ENCODE measurements at regions not wholly inside any gene's neighbourhood (a gene's known extent, or its start where the extent isn't known, plus 50 kb on each side); places are given as distances from the start of the nearest gene placed in this dataset.

- TF ChIP-seq SMAD4 (CRISPR knock-in tag; conservative IDR thresholded peaks at IDR 0.05) = peak; percentile 72; the same call in 1 of the 2 replicates
Observed at GRCh38 chr5:173703466-173703865, 87.0 kb upstream of the BOD1 start (continued).

DNA sequence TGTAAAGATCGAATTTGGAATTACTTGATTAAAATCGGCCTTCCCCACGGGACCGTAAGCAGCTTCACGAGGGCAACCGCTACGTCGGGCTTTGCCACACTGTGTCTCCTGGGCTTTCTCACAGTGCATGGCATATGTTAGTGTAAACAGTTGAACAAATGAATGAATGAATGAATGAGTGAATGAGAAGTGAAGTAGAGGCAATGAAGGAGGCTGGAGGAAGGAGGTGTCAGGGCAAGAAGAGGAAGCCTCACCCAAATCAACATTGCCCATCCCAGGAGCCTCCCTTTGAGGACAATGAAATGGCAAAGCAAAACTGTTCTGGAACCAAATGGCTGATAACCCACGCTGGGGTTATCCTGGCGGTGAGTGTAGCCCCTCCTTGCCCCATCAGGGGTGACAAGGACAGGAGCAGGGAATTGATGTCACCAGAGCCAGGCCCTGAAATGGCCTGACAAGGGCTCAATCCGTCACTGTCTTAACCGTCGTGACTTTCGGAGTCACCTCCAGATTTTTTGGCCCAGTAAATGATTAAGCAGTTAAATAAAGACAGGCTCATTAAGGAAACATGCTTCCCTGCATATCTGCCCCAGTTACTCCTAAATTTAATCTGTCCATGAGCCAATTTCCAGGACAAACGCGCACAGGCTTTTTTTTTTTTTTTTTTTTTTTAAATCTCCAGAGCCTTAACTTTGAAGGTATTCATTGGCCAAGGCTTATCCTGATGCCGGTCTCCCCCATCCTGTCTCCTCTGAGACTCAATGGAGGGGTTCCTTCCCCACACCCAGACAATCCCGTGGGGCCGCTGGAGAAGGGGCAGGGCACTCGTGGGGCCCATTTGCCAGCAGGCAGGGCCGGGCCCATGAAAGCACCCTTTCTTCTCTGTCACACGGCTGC is 88.4 kb upstream of the BOD1 start:
- BruUV-seq (replicated peaks) = no TSS peak
- FAIRE-seq (no peak), DNase-seq (ENCODE audit: extremely low read depth in 1 of 4, low spot score in 3 of 4) (no peak), ATAC-seq (no peak)
- Histone ChIP-seq H3K9me3 (replicated peaks; ENCODE audit: control insufficient read depth, insufficient read depth, low read depth, low read length) (no peaks in the 10 kb centered on the region), H3K9me1 (ENCODE audit: control insufficient read depth, insufficient read depth, low read length) (no peaks in the 10 kb centered on the region), H3K79me2 (ENCODE audit: control insufficient read depth, insufficient read depth, low read length) (no peaks in the 10 kb centered on the region), H3K4me3 (no peak overlapping the region), H3K27me3 (ENCODE audit: control insufficient read depth in 2 of 2, insufficient read depth in 2 of 2, low read length in 2 of 2) (no peaks in the 10 kb centered on the region), H3K9ac (ENCODE audit: insufficient read depth in 1 of 2, low read depth in 2 of 2, low read length in 2 of 2) (no peak overlapping the region), H3K4me2 (ENCODE audit: insufficient read depth, low read length) (no peak overlapping the region; the same call in 1 of the 2 replicates), H3K4me1 (replicated peaks in 1 of 2; ENCODE audit: control insufficient read depth in 2 of 2, insufficient read depth in 2 of 2, low read length in 2 of 2) (peaks cover 21 to 24% of the 10 kb centered on the region in 2 experiments; a peak in 4 of 5 replicates), H2AFZ (ENCODE audit: low read depth, low read length) (no peak overlapping the region), H3K36me3 (ENCODE audit: control insufficient read depth, insufficient read depth, low read length) (no peaks in the 10 kb centered on the region), H3K27ac (ENCODE audit: extremely low read depth, low read depth, low read length) (no peak overlapping the region), H4K20me1 (replicated peaks; ENCODE audit: control insufficient read depth, insufficient read depth, low read length) (no peaks in the 10 kb centered on the region)
- intact Hi-C loops (cut with micrococcal nuclease) (loop anchor here (5.0 to 10.0 kb wide), 2 partner anchors 63 to 180 kb away; partner anchors contain the start of gene CPEB4), in situ Hi-C loops (cut with MboI) (no loop called here)
- ChIA-PET CTCF (ENCODE audit: low intra/inter-chr PET ratio) (no interaction called here), POLR2A (interaction anchor here (1.0 kb wide), 1 partner anchor 11 kb away, joined by 4 read pairs; no protein-coding TSS in a partner anchor)
- WGBS (ENCODE audit: insufficient coverage, low coverage, missing lambda C conversion rate) = 60% methylated on average over 19 of the region's 22 CpGs
- peak; percentile 92 for TF ChIP-seq ZNF24 (IDR thresholded peaks at IDR 0.05)
- TF ChIP-seq, protein P1, sequence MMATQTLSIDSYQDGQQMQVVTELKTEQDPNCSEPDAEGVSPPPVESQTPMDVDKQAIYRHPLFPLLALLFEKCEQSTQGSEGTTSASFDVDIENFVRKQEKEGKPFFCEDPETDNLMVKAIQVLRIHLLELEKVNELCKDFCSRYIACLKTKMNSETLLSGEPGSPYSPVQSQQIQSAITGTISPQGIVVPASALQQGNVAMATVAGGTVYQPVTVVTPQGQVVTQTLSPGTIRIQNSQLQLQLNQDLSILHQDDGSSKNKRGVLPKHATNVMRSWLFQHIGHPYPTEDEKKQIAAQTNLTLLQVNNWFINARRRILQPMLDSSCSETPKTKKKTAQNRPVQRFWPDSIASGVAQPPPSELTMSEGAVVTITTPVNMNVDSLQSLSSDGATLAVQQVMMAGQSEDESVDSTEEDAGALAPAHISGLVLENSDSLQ (IDR thresholded peaks at IDR 0.05) = peak; percentile 61; the same call in 1 of the 2 replicates
- no peak for TF ChIP-seq PBX2 (CRISPR knock-in tag; IDR thresholded peaks at IDR 0.05; ENCODE audit: low read depth)
- TF ChIP-seq PBX2 (tag; conservative IDR thresholded peaks at IDR 0.05; ENCODE audit: low read depth) = peak; percentile 70
- no peak for TF ChIP-seq L3MBTL2 (IDR thresholded peaks at IDR 0.05)
- no peak for TF ChIP-seq TEAD4 (IDR thresholded peaks at IDR 0.05; ENCODE audit: low read length)
- TF ChIP-seq TEAD4 (CRISPR knock-in tag; IDR thresholded peaks at IDR 0.05; ENCODE audit: borderline replicate concordance) = no peak
- peak; percentile 64 for TF ChIP-seq MEIS2 (IDR thresholded peaks at IDR 0.05; ENCODE audit: partially characterized antibody)
- TF ChIP-seq ZNF384 (IDR thresholded peaks at IDR 0.05; ENCODE audit: low read depth, low read length) = 0 out of 2 replicates have a peak, but pooled peaks have one; percentile 12

Data from K562 (cell line).